Central memory CD8-positive, alpha-beta T cell (primary cell): ENCODE measurements at regions not wholly inside any gene's neighbourhood (a gene's known extent, or its start where the extent isn't known, plus 50 kb on each side); places are given as distances from the start of the nearest gene placed in this dataset.

Source experiments
- ATAC-seq: fragments of 150-1000 bp; cut with Tn5 transposase; replicated peaks from 2 replicates; pipeline ENCODE4 v1.10.0; 2022; ENCODE audit warnings: mild to moderate bottlenecking, moderate FRiP score, moderate number of reproducible peaks; ENCODE audit not compliant: poor library complexity, severe bottlenecking; ENCODE audit errors: extremely low read depth
- DNase-seq, 2 donors: peaks; one replicate each; pipeline ENCODE4 v3.0.0; 2021; ENCODE audit warnings: low spot score in 2 of 2
- H3K27ac Mint-ChIP-seq: one replicate; pipeline ENCODE4 v1.8.0; 2022; ENCODE audit warnings: low read depth, mild to moderate bottlenecking, moderate library complexity, mixed read lengths
- H3K27me3 Mint-ChIP-seq: one replicate; pipeline ENCODE4 v1.8.0; 2022; ENCODE audit warnings: mixed read lengths
- H3K36me3 Mint-ChIP-seq: one replicate; pipeline ENCODE4 v1.8.0; 2022; ENCODE audit warnings: mild to moderate bottlenecking, moderate library complexity, mixed read lengths; ENCODE audit not compliant: insufficient read depth
- H3K4me1 Mint-ChIP-seq: one replicate; pipeline ENCODE4 v1.8.0; 2022; ENCODE audit warnings: mixed read lengths
- H3K4me3 Mint-ChIP-seq: one replicate; pipeline ENCODE4 v1.8.0; 2022; ENCODE audit warnings: mild to moderate bottlenecking, moderate library complexity, mixed read lengths
- H3K9me3 Mint-ChIP-seq: one replicate; pipeline ENCODE4 v1.8.0; 2022; ENCODE audit warnings: mixed read lengths

DNA sequence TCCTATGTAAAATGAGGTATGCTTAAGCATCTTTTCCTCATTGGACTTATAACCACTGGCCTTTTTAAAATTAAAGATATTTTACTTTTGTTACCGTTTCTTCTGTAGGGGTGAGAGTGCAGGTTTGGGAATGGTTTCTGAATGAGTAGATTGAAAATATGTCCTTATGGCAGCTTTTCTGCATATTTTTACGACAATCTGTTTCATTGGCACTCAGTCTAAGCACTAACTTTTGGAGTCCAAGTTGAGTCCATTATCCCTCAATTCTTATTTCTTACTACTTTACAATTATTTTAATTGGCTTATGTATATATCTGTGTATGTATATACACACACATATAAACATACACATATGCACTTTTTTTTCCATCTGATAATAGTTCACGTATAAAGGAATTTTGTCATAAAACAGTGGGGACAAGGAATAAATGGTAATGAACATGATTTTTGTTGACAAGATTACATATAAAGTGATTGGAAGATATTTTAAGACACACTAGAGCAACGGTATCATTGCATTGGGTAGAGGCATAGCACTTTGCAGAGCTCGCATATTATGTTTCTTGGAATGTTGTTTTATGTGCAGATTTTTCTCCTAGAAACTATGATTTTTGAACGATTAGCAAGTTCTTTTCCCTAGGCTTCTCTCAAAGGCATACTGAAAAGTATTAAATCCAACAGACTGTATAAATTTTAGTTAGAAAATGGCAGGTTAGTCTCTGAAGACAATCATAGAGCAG, 133.0 kb downstream of the FAT4 start:
- H3K27ac Mint-ChIP-seq: no peak overlapping the region
- ATAC-seq (no peak), DNase-seq (no peak)
- no peaks in the 10 kb centered on the region for H3K9me3 Mint-ChIP-seq
- no peak overlapping the region for H3K4me3 Mint-ChIP-seq
- H3K27me3 Mint-ChIP-seq: no peaks in the 10 kb centered on the region
- H3K36me3 Mint-ChIP-seq: no peaks in the 10 kb centered on the region
- no peaks in the 10 kb centered on the region for H3K4me1 Mint-ChIP-seq

DNA sequence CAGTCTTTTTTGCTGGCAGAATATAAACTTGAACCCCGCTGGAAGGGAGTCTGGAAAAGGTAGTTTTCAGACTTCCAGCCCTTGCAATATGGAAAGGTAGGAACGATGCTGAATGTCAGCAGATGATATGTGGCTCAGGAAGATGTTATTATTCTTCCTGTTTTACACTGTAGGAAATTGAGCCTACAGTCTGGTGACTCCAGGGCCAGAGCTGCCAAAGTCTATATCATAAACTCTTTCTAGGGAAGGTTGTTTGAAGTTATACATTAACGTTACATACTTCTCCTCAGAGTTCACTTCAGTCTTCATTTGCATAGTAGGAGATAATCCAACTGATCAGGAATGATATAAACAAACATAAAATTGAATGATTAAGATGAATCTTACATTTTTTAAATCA, 141.3 kb downstream of the FAT4 start:
- Mint-ChIP-seq H3K9me3 (no peaks in the 10 kb centered on the region), H3K36me3 (no peaks in the 10 kb centered on the region)

DNA sequence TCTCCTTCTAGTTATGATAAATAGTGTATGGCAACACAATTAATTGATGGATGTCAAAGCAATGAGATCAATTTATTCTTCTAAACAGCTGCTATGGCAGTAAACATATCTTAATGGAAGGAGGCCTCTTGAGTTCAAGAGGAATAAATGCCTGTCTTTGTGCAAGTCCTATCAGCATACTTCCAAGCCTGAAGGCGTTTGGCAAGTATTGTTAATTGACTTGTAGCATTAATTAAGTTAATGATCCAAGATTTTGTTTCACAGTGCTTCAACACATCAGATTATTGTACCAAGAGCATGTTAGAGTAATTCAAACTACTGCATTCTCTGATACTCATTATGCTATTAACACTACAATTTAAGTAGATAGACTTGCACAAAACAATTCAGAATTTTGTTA, 144.8 kb downstream of the FAT4 start:
- Mint-ChIP-seq H3K36me3 (no peaks in the 10 kb centered on the region), H3K4me3 (no peak overlapping the region), H3K4me1 (no peaks in the 10 kb centered on the region), H3K27ac (no peak overlapping the region), H3K9me3 (no peaks in the 10 kb centered on the region), H3K27me3 (no peaks in the 10 kb centered on the region)
- ATAC-seq: no peak
- DNase-seq: no peak

More for the DNA sequence above, 141.3 kb downstream of the FAT4 start:
- no peak for ATAC-seq
- Mint-ChIP-seq H3K27ac (no peak overlapping the region), H3K4me1 (no peaks in the 10 kb centered on the region), H3K27me3 (no peaks in the 10 kb centered on the region), H3K4me3 (no peak overlapping the region)
- no peak for DNase-seq

GRCh38 chr4:125461676-125462363, 147.1 kb downstream of the FAT4 start:
- Mint-ChIP-seq H3K4me3 (no peak overlapping the region), H3K27ac (no peak overlapping the region), H3K36me3 (no peaks in the 10 kb centered on the region), H3K9me3 (no peaks in the 10 kb centered on the region), H3K27me3 (no peaks in the 10 kb centered on the region), H3K4me1 (no peaks in the 10 kb centered on the region)
- DNase-seq: no peak
- no peak for ATAC-seq

DNA sequence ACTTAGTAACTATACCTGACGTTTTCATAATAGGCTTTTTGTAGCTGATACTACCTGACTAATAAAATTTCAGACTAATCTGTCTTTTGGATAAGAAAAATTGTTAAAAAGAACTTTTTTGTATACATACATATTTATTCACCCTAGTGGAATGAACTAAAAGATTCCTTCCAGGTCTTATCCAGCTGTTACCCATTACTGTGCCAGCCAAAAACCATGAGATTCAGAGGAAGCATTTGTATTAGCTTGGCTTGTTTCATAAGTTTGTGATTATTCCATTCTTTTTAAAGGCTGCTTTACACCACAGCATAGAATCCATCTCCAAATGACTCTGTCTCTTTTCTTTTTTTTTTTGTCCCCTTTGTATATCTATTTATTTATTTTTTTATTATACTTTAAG, 149.4 kb downstream of the FAT4 start:
- no peak overlapping the region for H3K4me3 Mint-ChIP-seq
- DNase-seq (no peak), ATAC-seq (no peak)

DNA sequence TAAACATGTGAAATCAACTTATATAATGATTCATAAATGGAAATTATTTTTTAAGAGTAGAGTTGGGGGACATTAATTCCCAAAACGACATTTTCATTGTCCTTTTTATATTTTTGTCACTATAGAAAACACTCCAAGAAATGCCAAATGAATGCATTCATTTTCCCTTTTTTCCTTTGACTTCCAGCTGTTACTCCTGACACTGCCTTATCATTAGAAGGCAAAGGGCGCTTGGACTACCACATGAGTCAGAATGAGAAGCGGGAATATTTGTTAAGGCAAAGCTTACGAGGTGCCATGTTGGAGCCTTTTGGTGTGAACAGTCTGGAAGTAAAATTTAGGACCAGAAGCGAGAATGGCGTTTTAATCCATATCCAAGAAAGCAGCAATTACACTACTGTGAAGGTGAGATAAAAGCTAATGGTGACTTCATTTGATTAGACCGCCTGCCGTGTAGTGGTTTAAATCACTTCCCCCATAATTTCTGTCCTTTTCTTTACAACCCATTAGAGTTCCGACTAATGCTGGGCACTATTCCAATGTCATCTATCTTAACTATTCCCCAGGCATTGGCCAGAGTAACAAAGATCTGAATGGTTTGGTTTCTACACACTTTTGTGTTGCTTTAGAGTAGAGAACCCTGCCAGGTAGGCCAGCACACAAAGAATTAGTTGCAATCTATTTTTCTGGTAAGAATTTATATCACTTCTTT, 166.7 kb downstream of the FAT4 start:
- Mint-ChIP-seq H3K9me3 (peaks cover 12% of the 10 kb centered on the region), H3K4me3 (no peak overlapping the region), H3K36me3 (no peaks in the 10 kb centered on the region), H3K27me3 (no peaks in the 10 kb centered on the region), H3K4me1 (no peaks in the 10 kb centered on the region), H3K27ac (no peak overlapping the region)
- ATAC-seq: no peak
- no peak for DNase-seq

More for the DNA sequence above, 149.4 kb downstream of the FAT4 start:
- Mint-ChIP-seq H3K4me1 (no peaks in the 10 kb centered on the region), H3K27ac (no peak overlapping the region), H3K27me3 (no peaks in the 10 kb centered on the region), H3K9me3 (no peaks in the 10 kb centered on the region), H3K36me3 (no peaks in the 10 kb centered on the region)

DNA sequence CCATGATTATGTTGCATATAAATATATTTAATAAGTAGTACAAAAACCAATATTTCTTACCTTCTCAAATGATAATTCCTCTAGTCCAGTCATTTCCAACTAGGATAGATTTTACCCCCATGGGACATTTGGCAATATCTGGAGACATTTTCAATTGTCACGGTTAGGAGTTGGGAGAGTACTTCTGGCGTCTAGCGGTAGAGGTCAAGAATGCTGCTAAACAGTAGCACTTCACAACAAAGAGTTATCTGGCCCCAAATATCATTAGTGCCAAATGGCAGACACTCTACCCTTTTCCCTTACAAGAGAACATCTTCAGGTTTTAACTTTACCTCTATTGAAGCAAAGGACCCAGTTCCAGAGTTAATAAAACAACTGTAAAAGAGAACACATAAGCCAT, 168.1 kb downstream of the FAT4 start:
- ATAC-seq: no peak
- no peaks in the 10 kb centered on the region for H3K36me3 Mint-ChIP-seq

GRCh38 chr4:125483278-125483677, 168.5 kb downstream of the FAT4 start:
- H3K36me3 Mint-ChIP-seq: no peaks in the 10 kb centered on the region
- DNase-seq (no peak), ATAC-seq (no peak)
- H3K9me3 Mint-ChIP-seq: peaks cover 14% of the 10 kb centered on the region
- H3K4me1 Mint-ChIP-seq: no peaks in the 10 kb centered on the region
- H3K27ac Mint-ChIP-seq: no peak overlapping the region
- H3K4me3 Mint-ChIP-seq: no peak overlapping the region
- H3K27me3 Mint-ChIP-seq: no peaks in the 10 kb centered on the region

More for the DNA sequence above, 168.1 kb downstream of the FAT4 start:
- H3K4me1 Mint-ChIP-seq: no peaks in the 10 kb centered on the region
- H3K9me3 Mint-ChIP-seq: peaks cover 12% of the 10 kb centered on the region
- no peak overlapping the region for H3K27ac Mint-ChIP-seq
- H3K27me3 Mint-ChIP-seq: no peaks in the 10 kb centered on the region
- no peak overlapping the region for H3K4me3 Mint-ChIP-seq
- DNase-seq: no peak

DNA sequence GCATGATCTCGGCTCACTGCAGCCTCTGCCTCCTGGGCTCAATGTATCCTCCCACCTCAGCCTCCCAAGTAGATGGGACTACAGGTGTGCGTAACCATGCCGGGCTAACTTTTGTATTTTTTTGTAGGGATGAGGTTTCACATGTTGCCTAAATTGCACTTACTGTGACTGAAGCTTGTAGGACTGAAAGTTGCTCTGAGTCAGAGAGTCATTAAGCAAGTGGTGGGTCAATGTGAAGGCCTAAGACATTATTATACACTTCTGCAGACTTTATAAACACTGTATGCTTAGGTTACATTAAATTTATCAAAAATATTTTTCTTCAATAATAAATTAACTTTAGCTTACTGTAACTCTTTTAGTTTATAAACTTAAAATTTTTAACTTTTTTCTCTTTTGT, 170.2 kb downstream of the FAT4 start:
- Mint-ChIP-seq H3K9me3 (peaks cover 15% of the 10 kb centered on the region), H3K4me1 (no peaks in the 10 kb centered on the region), H3K27me3 (no peaks in the 10 kb centered on the region), H3K27ac (no peak overlapping the region), H3K4me3 (no peak overlapping the region), H3K36me3 (no peaks in the 10 kb centered on the region)
- ATAC-seq: no peak
- DNase-seq: no peak

- ATAC-seq: no peak
- H3K4me3 Mint-ChIP-seq: no peak overlapping the region
- peaks cover 15% of the 10 kb centered on the region for H3K9me3 Mint-ChIP-seq
- no peaks in the 10 kb centered on the region for H3K4me1 Mint-ChIP-seq
- H3K36me3 Mint-ChIP-seq: no peaks in the 10 kb centered on the region
- no peak overlapping the region for H3K27ac Mint-ChIP-seq
- H3K27me3 Mint-ChIP-seq: no peaks in the 10 kb centered on the region
- DNase-seq: no peak
Observed at GRCh38 chr4:125486351-125486750, 171.6 kb downstream of the FAT4 start.

GRCh38 chr4:125489952-125490690, 175.4 kb downstream of the FAT4 start:
- ATAC-seq (no peak), DNase-seq (no peak)
- H3K4me3 Mint-ChIP-seq: no peak overlapping the region
- H3K4me1 Mint-ChIP-seq: no peaks in the 10 kb centered on the region
- no peak overlapping the region for H3K27ac Mint-ChIP-seq
- H3K27me3 Mint-ChIP-seq: no peaks in the 10 kb centered on the region
- H3K9me3 Mint-ChIP-seq: peaks cover 10% of the 10 kb centered on the region
- H3K36me3 Mint-ChIP-seq: no peaks in the 10 kb centered on the region

- Mint-ChIP-seq H3K36me3 (no peaks in the 10 kb centered on the region), H3K9me3 (peaks cover 10% of the 10 kb centered on the region), H3K27me3 (no peaks in the 10 kb centered on the region), H3K4me1 (no peaks in the 10 kb centered on the region), H3K4me3 (no peak overlapping the region), H3K27ac (no peak overlapping the region)
- no peak for ATAC-seq
- no peak for DNase-seq
Observed at GRCh38 chr4:125492957-125493356, 178.2 kb downstream of the FAT4 start.
